ENCODE measurements at regions not wholly inside any gene's neighbourhood (a gene's known extent, or its start where the extent isn't known, plus 50 kb on each side); places are given as distances from the start of the nearest gene placed in this dataset.
"Not testable (repeated sequence)": the region's sequence is repeated elsewhere in the genome, so short reads cannot be mapped to it uniquely, and the experiment has no call there.

DNA sequence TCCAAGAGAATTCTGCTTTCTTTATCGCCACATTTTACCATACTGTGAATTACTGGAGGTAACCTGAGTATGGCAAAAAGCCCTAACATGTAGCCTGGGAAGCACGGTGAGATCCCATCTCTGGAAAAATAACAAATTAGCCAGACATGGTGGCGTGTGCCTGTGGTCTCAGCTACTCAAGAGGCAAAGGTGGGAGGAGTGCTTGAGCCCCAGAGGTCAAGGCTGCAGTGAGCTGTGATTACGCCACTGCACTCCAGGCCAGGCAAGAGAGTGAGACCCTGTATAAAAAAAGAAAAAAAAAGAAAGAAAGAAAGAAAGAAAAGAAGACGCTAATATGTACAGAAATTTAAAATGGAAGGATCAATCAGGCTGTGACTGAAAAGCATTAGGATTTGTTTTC is 57.7 kb upstream of the SESTD1 start:
- TF ChIP-seq, protein P1, sequence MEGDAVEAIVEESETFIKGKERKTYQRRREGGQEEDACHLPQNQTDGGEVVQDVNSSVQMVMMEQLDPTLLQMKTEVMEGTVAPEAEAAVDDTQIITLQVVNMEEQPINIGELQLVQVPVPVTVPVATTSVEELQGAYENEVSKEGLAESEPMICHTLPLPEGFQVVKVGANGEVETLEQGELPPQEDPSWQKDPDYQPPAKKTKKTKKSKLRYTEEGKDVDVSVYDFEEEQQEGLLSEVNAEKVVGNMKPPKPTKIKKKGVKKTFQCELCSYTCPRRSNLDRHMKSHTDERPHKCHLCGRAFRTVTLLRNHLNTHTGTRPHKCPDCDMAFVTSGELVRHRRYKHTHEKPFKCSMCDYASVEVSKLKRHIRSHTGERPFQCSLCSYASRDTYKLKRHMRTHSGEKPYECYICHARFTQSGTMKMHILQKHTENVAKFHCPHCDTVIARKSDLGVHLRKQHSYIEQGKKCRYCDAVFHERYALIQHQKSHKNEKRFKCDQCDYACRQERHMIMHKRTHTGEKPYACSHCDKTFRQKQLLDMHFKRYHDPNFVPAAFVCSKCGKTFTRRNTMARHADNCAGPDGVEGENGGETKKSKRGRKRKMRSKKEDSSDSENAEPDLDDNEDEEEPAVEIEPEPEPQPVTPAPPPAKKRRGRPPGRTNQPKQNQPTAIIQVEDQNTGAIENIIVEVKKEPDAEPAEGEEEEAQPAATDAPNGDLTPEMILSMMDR (IDR thresholded peaks at IDR 0.05): no peak
- Histone ChIP-seq H3K27me3 (no peaks in the 10 kb centered on the region), H3K4me1 (no peaks in the 10 kb centered on the region), H3K36me3 (no peaks in the 10 kb centered on the region), H3K9me3 (no peaks in the 10 kb centered on the region), H3K4me3 (no peak overlapping the region), H3K27ac (no peak overlapping the region)
- intact Hi-C loops (cut with DNase I): no loop called here
- ATAC-seq (no peak), DNase-seq (no peak)

DNA sequence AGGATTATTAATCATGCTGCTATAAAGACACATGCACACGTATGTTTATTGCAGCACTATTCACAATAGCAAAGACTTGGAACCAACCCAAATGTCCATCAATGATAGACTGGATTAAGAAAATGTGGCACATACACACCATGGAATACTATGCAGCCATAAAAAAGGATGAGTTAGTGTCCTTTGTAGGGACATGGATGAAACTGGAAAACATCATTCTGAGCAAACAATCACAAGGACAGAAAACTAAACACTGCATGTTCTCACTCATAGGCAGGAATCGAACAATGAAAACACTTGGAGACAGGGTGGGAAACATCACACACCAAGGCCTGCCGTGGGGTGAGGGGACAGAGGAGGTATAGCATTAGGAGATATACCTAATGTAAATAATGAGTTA is 56.4 kb upstream of the SESTD1 start:
- H3K27me3 ChIP-seq; DNase-seq; H3K36me3 ChIP-seq; ATAC-seq; H3K9me3 ChIP-seq; H3K4me3 ChIP-seq; H3K27ac ChIP-seq; intact Hi-C loops (cut with DNase I); H3K4me1 ChIP-seq: not testable (repeated sequence)

- ATAC-seq; H3K27me3 ChIP-seq; H3K27ac ChIP-seq; H3K9me3 ChIP-seq; H3K4me3 ChIP-seq; DNase-seq; H3K36me3 ChIP-seq; H3K4me1 ChIP-seq; intact Hi-C loops (cut with DNase I): not testable (repeated sequence)
These were observed 50.1 kb upstream of the SESTD1 start for GRCh38 chr2:179314729-179315128.

All from upper lobe of right lung (tissue), 1 donor.